OCI-LY7 (cell line): ENCODE measurements at regions not wholly inside any gene's neighbourhood (a gene's known extent, or its start where the extent isn't known, plus 50 kb on each side); places are given as distances from the start of the nearest gene placed in this dataset.

ENCODE experiments used
- BruUV-seq: library from RNA; stranded (reverse); fragments of 400-500 nt; replicated peaks from 2 replicates; lab custom pipeline; 2021; lab: Mats Ljungman, UMichigan
- CTCF ChIA-PET: fragments of 300-600 bp; sonication (Branson Sonifier 250); formaldehyde crosslinking; loops from one replicate; lab custom pipeline; 2022; ENCODE audit warnings: antibody characterized with exemption; ENCODE audit not compliant: unreplicated experiment; lab: Charles Lee
- POLR2A ChIA-PET: fragments of 300-600 bp; sonication (Branson Sonifier 250); formaldehyde crosslinking; loops from one replicate; lab custom pipeline; 2022; ENCODE audit warnings: antibody characterized with exemption; lab: Charles Lee
- DNase-seq: peaks from one replicate; pipeline ENCODE4 v3.0.0-alpha.2; 2015; ENCODE audit warnings: low spot score
- H2AFZ ChIP-seq: fragments of 200-600 bp; sonication (generic), shearing (Covaris generic); 2 replicates; pipeline ENCODE4 v1.6.1; 2014; ENCODE audit warnings: mild to moderate bottlenecking, antibody characterized with exemption, low read length, moderate library complexity
- H3K27ac ChIP-seq: fragments of 200-600 bp; sonication (generic); 2 replicates; pipeline ENCODE4 v1.5.1; 2014; ENCODE audit warnings: mixed run types, low read depth, mild to moderate bottlenecking, moderate library complexity, low read length, inconsistent platforms; ENCODE audit not compliant: poor library complexity, severe bottlenecking
- H3K36me3 ChIP-seq: fragments of 200-600 bp; sonication (generic); 2 replicates; pipeline ENCODE4 v1.6.1; 2014; ENCODE audit warnings: mild to moderate bottlenecking, antibody characterized with exemption, low read length, moderate library complexity, mixed read lengths; ENCODE audit not compliant: insufficient read depth
- H3K4me1 ChIP-seq: fragments of 200-600 bp; sonication (generic); 2 replicates; pipeline ENCODE4 v1.5.1; 2014; ENCODE audit warnings: mild to moderate bottlenecking, low read length; ENCODE audit not compliant: insufficient read depth, poor library complexity, severe bottlenecking
- H3K4me2 ChIP-seq: fragments of 200-600 bp; sonication (generic); 2 replicates; pipeline ENCODE4 v1.6.1; 2014; ENCODE audit warnings: mild to moderate bottlenecking, low read length
- H3K4me3 ChIP-seq: fragments of 200-600 bp; sonication (generic); 2 replicates; pipeline ENCODE4 v1.5.1; 2014; ENCODE audit warnings: mild to moderate bottlenecking, low read depth, low read length; ENCODE audit not compliant: poor library complexity, severe bottlenecking
- H3K79me2 ChIP-seq: fragments of 200-600 bp; sonication (generic); 2 replicates; pipeline ENCODE4 v1.6.1; 2016; ENCODE audit warnings: low read depth, mild to moderate bottlenecking, low read length, moderate library complexity, mixed read lengths; ENCODE audit not compliant: insufficient read depth
- H3K9me2 ChIP-seq: fragments of 200-600 bp; sonication (generic); 2 replicates; pipeline ENCODE4 v1.6.1; 2016; ENCODE audit warnings: mild to moderate bottlenecking, low read length, mixed read lengths; ENCODE audit not compliant: insufficient read depth
- H3K9me3 ChIP-seq: fragments of 200-600 bp; sonication (generic); 2 replicates; pipeline ENCODE4 v1.6.1; 2014; ENCODE audit warnings: mild to moderate bottlenecking, mixed run types, low read length, mixed read lengths
- H4K20me1 ChIP-seq: fragments of 200-600 bp; sonication (generic); 2 replicates; pipeline ENCODE4 v1.6.1; 2014; ENCODE audit warnings: mild to moderate bottlenecking, antibody characterized with exemption, low read length, moderate library complexity, mixed read lengths; ENCODE audit not compliant: insufficient read depth
- EZH2phosphoT487 ChIP-seq: fragments of 200-600 bp; sonication (generic); IDR thresholded peaks from 2 replicates; pipeline ENCODE4 v1.6.1; 2018; ENCODE audit warnings: low read depth, borderline replicate concordance, mild to moderate bottlenecking, mixed run types, antibody characterized with exemption, low read length, moderate library complexity, mixed read lengths
- intact Hi-C: fragments of 100-400 bp; cut with micrococcal nuclease; formaldehyde crosslinking; loops from one replicate; pipeline ENCODE4 v1.10.0; 2022; ENCODE audit not compliant: unreplicated experiment
- TF ChIP-seq, protein P1 (sequence below): fragments of 200-600 bp; sonication (generic); conservative IDR thresholded peaks from 2 replicates; pipeline ENCODE4 v1.5.1; 2014; ENCODE audit warnings: mild to moderate bottlenecking, antibody characterized with exemption, low read length, moderate library complexity, mixed read lengths

DNA sequence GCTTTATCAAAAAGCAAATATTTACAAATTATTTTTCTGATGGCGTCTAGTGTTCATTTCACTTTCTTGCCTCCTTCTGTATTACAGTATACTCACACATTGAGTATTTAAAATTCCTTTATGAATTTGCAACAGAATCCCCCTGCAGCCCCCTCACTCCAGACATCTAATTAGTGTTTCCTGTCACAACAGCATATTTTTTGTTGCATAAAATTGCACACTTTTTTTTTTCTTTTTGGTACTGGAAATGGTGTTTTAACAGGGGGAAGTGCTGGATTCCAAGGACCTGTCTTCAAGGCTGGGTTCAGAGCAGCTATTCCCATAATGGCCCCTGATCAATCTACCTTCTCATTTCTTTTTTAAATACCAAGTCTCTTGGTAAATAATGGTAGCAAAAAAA, 184.3 kb upstream of the HMCN1 start:
- Histone ChIP-seq H3K36me3 (no peaks in the 10 kb centered on the region), H3K9me3 (no peaks in the 10 kb centered on the region), H3K27ac (no peak overlapping the region), H3K79me2 (no peaks in the 10 kb centered on the region), H3K4me3 (no peak overlapping the region), H3K4me2 (no peak overlapping the region), H3K9me2 (no peaks in the 10 kb centered on the region), H4K20me1 (no peaks in the 10 kb centered on the region), H2AFZ (no peak overlapping the region), H3K4me1 (no peaks in the 10 kb centered on the region)
- no peak for DNase-seq
- ChIA-PET POLR2A (interaction anchor here (0.5 to 0.6 kb wide), 3 partner anchors 14 to 350 kb away, joined by 3 to 4 read pairs (median 3); no protein-coding TSS in a partner anchor), CTCF (no interaction called here)
- TF ChIP-seq, protein P1, sequence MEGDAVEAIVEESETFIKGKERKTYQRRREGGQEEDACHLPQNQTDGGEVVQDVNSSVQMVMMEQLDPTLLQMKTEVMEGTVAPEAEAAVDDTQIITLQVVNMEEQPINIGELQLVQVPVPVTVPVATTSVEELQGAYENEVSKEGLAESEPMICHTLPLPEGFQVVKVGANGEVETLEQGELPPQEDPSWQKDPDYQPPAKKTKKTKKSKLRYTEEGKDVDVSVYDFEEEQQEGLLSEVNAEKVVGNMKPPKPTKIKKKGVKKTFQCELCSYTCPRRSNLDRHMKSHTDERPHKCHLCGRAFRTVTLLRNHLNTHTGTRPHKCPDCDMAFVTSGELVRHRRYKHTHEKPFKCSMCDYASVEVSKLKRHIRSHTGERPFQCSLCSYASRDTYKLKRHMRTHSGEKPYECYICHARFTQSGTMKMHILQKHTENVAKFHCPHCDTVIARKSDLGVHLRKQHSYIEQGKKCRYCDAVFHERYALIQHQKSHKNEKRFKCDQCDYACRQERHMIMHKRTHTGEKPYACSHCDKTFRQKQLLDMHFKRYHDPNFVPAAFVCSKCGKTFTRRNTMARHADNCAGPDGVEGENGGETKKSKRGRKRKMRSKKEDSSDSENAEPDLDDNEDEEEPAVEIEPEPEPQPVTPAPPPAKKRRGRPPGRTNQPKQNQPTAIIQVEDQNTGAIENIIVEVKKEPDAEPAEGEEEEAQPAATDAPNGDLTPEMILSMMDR: no peak
- no peak for TF ChIP-seq EZH2phosphoT487
- BruUV-seq: no TSS peak
- intact Hi-C loops: no loop called here

- no peak overlapping the region for H3K4me3 ChIP-seq
- H3K9me2 ChIP-seq: no peaks in the 10 kb centered on the region
- intact Hi-C loops: no loop called here
- ChIA-PET POLR2A (interaction anchor here (0.6 to 1.6 kb wide), 5 partner anchors 9 to 793 kb away, joined by 3 to 4 read pairs (median 3); no protein-coding TSS in a partner anchor), CTCF (no interaction called here)
- no peaks in the 10 kb centered on the region for H4K20me1 ChIP-seq
- H3K79me2 ChIP-seq: no peaks in the 10 kb centered on the region
- no peaks in the 10 kb centered on the region for H3K4me1 ChIP-seq
- BruUV-seq: no TSS peak
- no peaks in the 10 kb centered on the region for H3K36me3 ChIP-seq
- TF ChIP-seq, protein P1: no peak
- TF ChIP-seq EZH2phosphoT487: no peak
- H3K4me2 ChIP-seq: no peak overlapping the region
- no peak overlapping the region for H3K27ac ChIP-seq
- DNase-seq: no peak
- no peak overlapping the region for H2AFZ ChIP-seq
- H3K9me3 ChIP-seq: no peaks in the 10 kb centered on the region
Observed at GRCh38 chr1:185546029-185546428, 188.2 kb upstream of the HMCN1 start.

- ChIA-PET CTCF (no interaction called here), POLR2A (no interaction called here)
- TF ChIP-seq, protein P1: no peak
- TF ChIP-seq EZH2phosphoT487: no peak
- Histone ChIP-seq H3K36me3 (no peaks in the 10 kb centered on the region), H2AFZ (no peak overlapping the region), H3K4me3 (no peak overlapping the region), H3K9me3 (no peaks in the 10 kb centered on the region), H3K79me2 (no peaks in the 10 kb centered on the region), H3K9me2 (no peaks in the 10 kb centered on the region), H3K4me1 (no peaks in the 10 kb centered on the region), H4K20me1 (no peaks in the 10 kb centered on the region), H3K27ac (no peak overlapping the region), H3K4me2 (no peak overlapping the region)
- no peak for DNase-seq
- BruUV-seq: no TSS peak
- intact Hi-C loops: no loop called here
Observed at GRCh38 chr1:185541871-185542301, 192.3 kb upstream of the HMCN1 start.
